ENCODE measurements at regions not wholly inside any gene's neighbourhood (a gene's known extent, or its start where the extent isn't known, plus 50 kb on each side); places are given as distances from the start of the nearest gene placed in this dataset.

DNA sequence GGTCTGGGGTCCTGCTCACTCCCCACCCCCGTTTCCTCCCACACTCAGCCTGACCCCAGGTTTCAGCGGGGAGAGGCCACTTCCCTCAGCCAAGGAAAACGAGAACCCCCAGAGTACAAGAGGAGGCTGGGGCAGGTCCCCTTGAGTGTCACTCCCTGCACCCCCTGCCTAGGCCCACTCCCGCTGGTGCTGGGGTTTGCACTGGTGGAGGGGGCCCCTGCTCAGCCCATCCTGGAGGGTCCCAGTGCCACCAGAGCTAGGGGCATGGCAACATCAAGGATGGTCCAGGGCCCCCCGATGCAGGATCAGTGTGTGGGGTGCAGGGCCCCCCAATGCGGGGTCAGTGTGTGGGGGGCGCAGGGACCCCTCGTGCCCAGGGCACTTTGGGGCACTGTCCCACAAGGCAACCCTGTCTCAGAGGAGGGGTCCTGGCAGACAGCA lies 70.5 kb upstream of the KCTD7 start:
- TF ChIP-seq, protein P1, sequence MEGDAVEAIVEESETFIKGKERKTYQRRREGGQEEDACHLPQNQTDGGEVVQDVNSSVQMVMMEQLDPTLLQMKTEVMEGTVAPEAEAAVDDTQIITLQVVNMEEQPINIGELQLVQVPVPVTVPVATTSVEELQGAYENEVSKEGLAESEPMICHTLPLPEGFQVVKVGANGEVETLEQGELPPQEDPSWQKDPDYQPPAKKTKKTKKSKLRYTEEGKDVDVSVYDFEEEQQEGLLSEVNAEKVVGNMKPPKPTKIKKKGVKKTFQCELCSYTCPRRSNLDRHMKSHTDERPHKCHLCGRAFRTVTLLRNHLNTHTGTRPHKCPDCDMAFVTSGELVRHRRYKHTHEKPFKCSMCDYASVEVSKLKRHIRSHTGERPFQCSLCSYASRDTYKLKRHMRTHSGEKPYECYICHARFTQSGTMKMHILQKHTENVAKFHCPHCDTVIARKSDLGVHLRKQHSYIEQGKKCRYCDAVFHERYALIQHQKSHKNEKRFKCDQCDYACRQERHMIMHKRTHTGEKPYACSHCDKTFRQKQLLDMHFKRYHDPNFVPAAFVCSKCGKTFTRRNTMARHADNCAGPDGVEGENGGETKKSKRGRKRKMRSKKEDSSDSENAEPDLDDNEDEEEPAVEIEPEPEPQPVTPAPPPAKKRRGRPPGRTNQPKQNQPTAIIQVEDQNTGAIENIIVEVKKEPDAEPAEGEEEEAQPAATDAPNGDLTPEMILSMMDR (conservative IDR thresholded peaks at IDR 0.05; ENCODE audit: low read depth, low read length) = no peak
- no peak for TF ChIP-seq EZH2phosphoT487 (IDR thresholded peaks at IDR 0.05; ENCODE audit: borderline replicate concordance, low read length)
